Neuronal stem cell (in vitro differentiated cells): ENCODE measurements at regions not wholly inside any gene's neighbourhood (a gene's known extent, or its start where the extent isn't known, plus 50 kb on each side); places are given as distances from the start of the nearest gene placed in this dataset.

Experiments used
- DNase-seq: peaks from one replicate; pipeline ENCODE4 v3.0.0-alpha.2; 2013; ENCODE audit warnings: low spot score
- H2AFZ ChIP-seq: one replicate; pipeline ENCODE4 v1.6.1; 2013; ENCODE audit warnings: mild to moderate bottlenecking, low read length, inconsistent platforms
- H2AK5ac ChIP-seq: 2 replicates; pipeline ENCODE4 v1.6.1; 2013; ENCODE audit warnings: low read depth, mild to moderate bottlenecking, inconsistent platforms, low read length, moderate library complexity, mixed read lengths
- H2BK120ac ChIP-seq: 2 replicates; pipeline ENCODE4 v1.6.1; 2013; ENCODE audit warnings: low read depth, mild to moderate bottlenecking, inconsistent platforms, low read length, moderate library complexity, mixed read lengths
- H2BK12ac ChIP-seq: one replicate; pipeline ENCODE4 v1.6.1; 2013; ENCODE audit warnings: low read length, inconsistent platforms
- H2BK15ac ChIP-seq: 2 replicates; pipeline ENCODE4 v1.6.1; 2013; ENCODE audit warnings: mild to moderate bottlenecking, low read length, inconsistent platforms, mixed read lengths
- H2BK5ac ChIP-seq: one replicate; pipeline ENCODE4 v1.6.1; 2013; ENCODE audit warnings: inconsistent platforms, mild to moderate bottlenecking, low read length, moderate library complexity
- H3K14ac ChIP-seq: one replicate; pipeline ENCODE4 v1.6.1; 2013; ENCODE audit warnings: low read length, inconsistent platforms
- H3K18ac ChIP-seq: 2 replicates; pipeline ENCODE4 v1.6.1; 2013; ENCODE audit warnings: low read length, inconsistent platforms
- H3K23ac ChIP-seq: 2 replicates; pipeline ENCODE4 v1.6.1; 2013; ENCODE audit warnings: low read depth, mild to moderate bottlenecking, mixed read lengths, low read length, inconsistent platforms; ENCODE audit not compliant: poor library complexity
- H3K27ac ChIP-seq: replicated peaks from 3 replicates; pipeline ENCODE4 v1.5.1; 2013; ENCODE audit warnings: low read length, inconsistent platforms
- H3K27me3 ChIP-seq, 3 experiments: 2 replicates each; pipeline ENCODE4 v1.6.1; 2013; ENCODE audit warnings: low read length in 3 of 3, mild to moderate bottlenecking in 2 of 3, inconsistent platforms in 1 of 3, low read depth in 1 of 3, mixed read lengths in 1 of 3, moderate library complexity in 1 of 3; ENCODE audit not compliant: control insufficient read depth in 3 of 3, insufficient read depth in 3 of 3
- H3K36me3 ChIP-seq, 2 donors: replicated peaks in 1 of 2; 2 replicates each; pipeline ENCODE4 v1.6.1; 2013; ENCODE audit warnings: low read length in 2 of 2; ENCODE audit not compliant: control insufficient read depth in 2 of 2, insufficient read depth in 2 of 2
- H3K4ac ChIP-seq: 2 replicates; pipeline ENCODE4 v1.6.1; 2013; ENCODE audit warnings: inconsistent platforms, mild to moderate bottlenecking, low read length, moderate library complexity
- H3K4me1 ChIP-seq, 2 donors: 1 replicate in 1 of 2; 2 replicates in 1 of 2; pipeline ENCODE4 v1.6.1; 2013; ENCODE audit warnings: low read length in 2 of 2, low read depth in 1 of 2; ENCODE audit not compliant: control insufficient read depth in 2 of 2, insufficient read depth in 1 of 2
- H3K4me2 ChIP-seq: one replicate; pipeline ENCODE4 v1.6.1; 2013; ENCODE audit warnings: mild to moderate bottlenecking, low read length, inconsistent platforms; ENCODE audit not compliant: insufficient read depth, poor library complexity, severe bottlenecking
- H3K4me3 ChIP-seq, 2 donors: 2 replicates each; pipeline ENCODE4 v1.5.1; 2013; ENCODE audit warnings: low read length in 2 of 2, mild to moderate bottlenecking in 2 of 2, inconsistent platforms in 1 of 2, moderate library complexity in 1 of 2
- H3K79me1 ChIP-seq: one replicate; pipeline ENCODE4 v1.6.1; 2013; ENCODE audit warnings: low read depth, mild to moderate bottlenecking, inconsistent platforms, low read length, moderate library complexity
- H3K9ac ChIP-seq: one replicate; pipeline ENCODE4 v1.6.1; 2013; ENCODE audit warnings: mild to moderate bottlenecking, low read depth, low read length, inconsistent platforms; ENCODE audit not compliant: poor library complexity
- H3K9me3 ChIP-seq, 2 donors: replicated peaks in 1 of 2; 2 replicates each; pipeline versions ENCODE3 to v1.6.1; 2013; ENCODE audit warnings: low read length in 2 of 2, mild to moderate bottlenecking in 2 of 2, inconsistent platforms in 1 of 2, low read depth in 1 of 2, mixed read lengths in 1 of 2, moderate library complexity in 1 of 2; ENCODE audit not compliant: control insufficient read depth in 2 of 2, insufficient read depth in 1 of 2
- H4K8ac ChIP-seq: one replicate; pipeline ENCODE4 v1.6.1; 2013; ENCODE audit warnings: low read depth, mild to moderate bottlenecking, inconsistent platforms, low read length, moderate library complexity
- H4K91ac ChIP-seq: one replicate; pipeline ENCODE4 v1.6.1; 2013; ENCODE audit warnings: low read length, low read depth, mild to moderate bottlenecking, inconsistent platforms; ENCODE audit not compliant: poor library complexity
- WGBS, 2 donors: extraction: QIAGEN DNeasy Blood & Tissue Kit; methylation state at CpG; one replicate each; pipeline ENCODE4 v1.1.7; 2013; ENCODE audit warnings: missing lambda C conversion rate in 2 of 2, mixed read lengths in 1 of 2; ENCODE audit not compliant: insufficient read length in 2 of 2, insufficient replicate concordance in 1 of 2; ENCODE audit errors: extremely low coverage in 2 of 2; 5-methylcytosine and 5-hydroxymethylcytosine counted together

GRCh38 chr13:73231471-73231870 lies 172.7 kb downstream of the KLF5 start:
- Histone ChIP-seq H3K4me1 (no peaks in the 10 kb centered on the region), H3K79me1 (no peaks in the 10 kb centered on the region), H3K27ac (no peak overlapping the region), H3K9me3 (no peaks in the 10 kb centered on the region), H3K23ac (no peak overlapping the region), H4K91ac (no peak overlapping the region), H3K36me3 (no peaks in the 10 kb centered on the region), H3K27me3 (no peaks in the 10 kb centered on the region), H3K14ac (no peak overlapping the region), H2BK12ac (no peak overlapping the region), H3K18ac (no peak overlapping the region), H3K4me2 (no peak overlapping the region), H3K4me3 (no peak overlapping the region), H3K4ac (no peak overlapping the region), H4K8ac (no peak overlapping the region), H2BK15ac (no peak overlapping the region), H2BK5ac (no peak overlapping the region), H3K9ac (no peak overlapping the region), H2AK5ac (no peak overlapping the region), H2BK120ac (no peak overlapping the region), H2AFZ (no peak overlapping the region)
- no CpG with 5 or more reads among the region's 4 CpGs for WGBS, 2 donors
- DNase-seq: no peak

GRCh38 chr13:73230716-73231115 lies 171.9 kb downstream of the KLF5 start:
- H3K9ac ChIP-seq: no peak overlapping the region
- H2BK5ac ChIP-seq: no peak overlapping the region
- H3K36me3 ChIP-seq: no peaks in the 10 kb centered on the region
- no peak for DNase-seq
- no peak overlapping the region for H3K18ac ChIP-seq
- no peak overlapping the region for H2AK5ac ChIP-seq
- no peak overlapping the region for H3K23ac ChIP-seq
- H3K27me3 ChIP-seq: no peaks in the 10 kb centered on the region
- no peak overlapping the region for H3K14ac ChIP-seq
- no peak overlapping the region for H3K4ac ChIP-seq
- H2AFZ ChIP-seq: no peak overlapping the region
- WGBS, 2 donors: no CpG with 5 or more reads among the region's 3 CpGs
- H3K79me1 ChIP-seq: no peaks in the 10 kb centered on the region
- no peak overlapping the region for H2BK120ac ChIP-seq
- no peak overlapping the region for H4K8ac ChIP-seq
- no peak overlapping the region for H3K4me2 ChIP-seq
- no peak overlapping the region for H3K4me3 ChIP-seq
- H2BK12ac ChIP-seq: no peak overlapping the region
- no peaks in the 10 kb centered on the region for H3K4me1 ChIP-seq
- no peak overlapping the region for H3K27ac ChIP-seq
- H2BK15ac ChIP-seq: no peak overlapping the region
- no peaks in the 10 kb centered on the region for H3K9me3 ChIP-seq
- no peak overlapping the region for H4K91ac ChIP-seq

GRCh38 chr13:73228546-73228945 lies 169.7 kb downstream of the KLF5 start:
- Histone ChIP-seq H3K4me2 (no peak overlapping the region), H2BK15ac (no peak overlapping the region), H3K23ac (no peak overlapping the region), H2BK12ac (no peak overlapping the region), H3K9me3 (no peaks in the 10 kb centered on the region), H3K14ac (no peak overlapping the region), H2AFZ (no peak overlapping the region), H3K27ac (no peak overlapping the region), H3K18ac (no peak overlapping the region), H3K36me3 (no peaks in the 10 kb centered on the region), H2BK5ac (no peak overlapping the region), H3K4me3 (no peak overlapping the region), H3K4me1 (no peaks in the 10 kb centered on the region), H3K9ac (no peak overlapping the region), H3K79me1 (no peaks in the 10 kb centered on the region), H3K4ac (no peak overlapping the region), H4K8ac (no peak overlapping the region), H2BK120ac (no peak overlapping the region), H3K27me3 (no peaks in the 10 kb centered on the region), H2AK5ac (no peak overlapping the region), H4K91ac (no peak overlapping the region)
- DNase-seq: no peak

GRCh38 chr13:73225990-73226389 lies 167.2 kb downstream of the KLF5 start:
- H2BK15ac ChIP-seq: no peak overlapping the region
- H3K27ac ChIP-seq: no peak overlapping the region
- no peak overlapping the region for H2BK120ac ChIP-seq
- no peaks in the 10 kb centered on the region for H3K79me1 ChIP-seq
- no peaks in the 10 kb centered on the region for H3K9me3 ChIP-seq
- DNase-seq: no peak
- H4K8ac ChIP-seq: no peak overlapping the region
- H3K4me3 ChIP-seq: no peak overlapping the region
- H2BK12ac ChIP-seq: no peak overlapping the region
- no peak overlapping the region for H2AFZ ChIP-seq
- WGBS, 2 donors: no CpG with 5 or more reads among the region's 1 CpG
- H4K91ac ChIP-seq: no peak overlapping the region
- H3K23ac ChIP-seq: no peak overlapping the region
- no peaks in the 10 kb centered on the region for H3K4me1 ChIP-seq
- no peak overlapping the region for H3K4me2 ChIP-seq
- H2BK5ac ChIP-seq: no peak overlapping the region
- H3K27me3 ChIP-seq: no peaks in the 10 kb centered on the region
- H3K4ac ChIP-seq: no peak overlapping the region
- no peak overlapping the region for H3K18ac ChIP-seq
- no peak overlapping the region for H3K9ac ChIP-seq
- H3K14ac ChIP-seq: no peak overlapping the region
- H3K36me3 ChIP-seq: no peaks in the 10 kb centered on the region
- H2AK5ac ChIP-seq: no peak overlapping the region
